Limb (tissue), 2 donors: ENCODE measurements at regions not wholly inside any gene's neighbourhood (a gene's known extent, or its start where the extent isn't known, plus 50 kb on each side); places are given as distances from the start of the nearest gene placed in this dataset.

Experiments
- DNase-seq, 2 donors: peaks; one replicate each; pipeline ENCODE4 v3.0.0-alpha.2; 2016; ENCODE audit errors: extremely low spot score in 2 of 2

GRCh38 chr5:162485666-162486292 lies 418.2 kb downstream of the GABRG2 start:
- no peak for DNase-seq

GRCh38 chr5:162487528-162488525 lies 420.3 kb downstream of the GABRG2 start:
- DNase-seq: no peak

GRCh38 chr5:162496100-162496808 lies 428.7 kb downstream of the GABRG2 start:
- no peak for DNase-seq

- no peak for DNase-seq
These were observed 429.9 kb downstream of the GABRG2 start for GRCh38 chr5:162497455-162497854.

GRCh38 chr5:162502780-162503179 lies 435.2 kb downstream of the GABRG2 start:
- no peak for DNase-seq

- no peak for DNase-seq
These were observed 436.2 kb downstream of the GABRG2 start for GRCh38 chr5:162503796-162504195.

- no peak for DNase-seq
These were observed 445.5 kb downstream of the GABRG2 start for GRCh38 chr5:162512935-162513565.

GRCh38 chr5:162514116-162514515 lies 446.5 kb downstream of the GABRG2 start:
- no peak for DNase-seq

GRCh38 chr5:162520878-162521277 lies 453.3 kb downstream of the GABRG2 start:
- no peak for DNase-seq

- no peak for DNase-seq
These were observed 461.6 kb downstream of the GABRG2 start for GRCh38 chr5:162529209-162529608.

GRCh38 chr5:162529886-162530285 lies 462.3 kb downstream of the GABRG2 start:
- DNase-seq: no peak

- DNase-seq: no peak
These were observed 475.9 kb downstream of the GABRG2 start for GRCh38 chr5:162543437-162543836.

- no peak for DNase-seq
These were observed 477.3 kb downstream of the GABRG2 start for GRCh38 chr5:162544905-162545304.

GRCh38 chr5:162550236-162550635 lies 482.7 kb downstream of the GABRG2 start:
- no peak for DNase-seq

- DNase-seq: no peak
These were observed 490.5 kb downstream of the GABRG2 start for GRCh38 chr5:162558120-162558519.

GRCh38 chr5:162567644-162568043 lies 500.1 kb downstream of the GABRG2 start:
- no peak for DNase-seq

- no peak for DNase-seq
These were observed 506.2 kb downstream of the GABRG2 start for GRCh38 chr5:162573758-162574157.

- no peak for DNase-seq
These were observed 524.2 kb downstream of the GABRG2 start for GRCh38 chr5:162591724-162592123.

- DNase-seq: no peak
These were observed 526.3 kb downstream of the GABRG2 start for GRCh38 chr5:162593881-162594280.

GRCh38 chr5:162603443-162604070 lies 536.0 kb downstream of the GABRG2 start:
- no peak for DNase-seq

GRCh38 chr5:162607879-162608278 lies 540.3 kb downstream of the GABRG2 start:
- no peak for DNase-seq
